Endothelial cell of umbilical vein (primary cell): ENCODE measurements at regions not wholly inside any gene's neighbourhood (a gene's known extent, or its start where the extent isn't known, plus 50 kb on each side); places are given as distances from the start of the nearest gene placed in this dataset.
"Not testable (repeated sequence)": the region's sequence is repeated elsewhere in the genome, so short reads cannot be mapped to it uniquely, and the experiment has no call there.

Source experiments
- BruUV-seq: library from RNA; stranded (reverse); fragments of 400-500 nt; replicated peaks from 2 replicates; lab custom pipeline; 2021; lab: Mats Ljungman, UMichigan
- CTCF ChIA-PET: fragments of 300-600, 350-600 bp; sonication (Branson Sonifier 250); formaldehyde crosslinking; loops from one replicate; lab custom pipeline; 2021; ENCODE audit warnings: antibody characterized with exemption, inconsistent platforms; lab: Charles Lee
- POLR2A ChIA-PET: fragments of 300-600, 350-600 bp; sonication (Branson Sonifier 250); formaldehyde crosslinking; loops from one replicate; lab custom pipeline; 2021; ENCODE audit warnings: antibody characterized with exemption, inconsistent platforms; lab: Charles Lee
- DNase-seq: peaks from one replicate; pipeline ENCODE4 v3.0.0-alpha.2; 2011; ENCODE audit warnings: low read depth, low spot score
- FAIRE-seq: peaks from 2 replicates; lab custom pipeline; 2011; peaks lifted over from hg19 to GRCh38; lab: Jason Lieb, UNC
- H2AFZ ChIP-seq: 2 replicates; pipeline ENCODE4 v1.6.0; 2012; ENCODE audit warnings: low read depth, low read length, control low read depth, inconsistent platforms
- H3K27ac ChIP-seq: 2 replicates; pipeline ENCODE4 v1.5.1; 2011; ENCODE audit warnings: low read depth, mild to moderate bottlenecking, control low read depth, low read length, moderate library complexity; ENCODE audit not compliant: insufficient read depth
- H3K27me3 ChIP-seq, 2 experiments: 2 replicates each; pipeline versions ENCODE4 v1.6.0 to v1.6.1; 2011; ENCODE audit warnings: low read length in 2 of 2, mixed read lengths in 1 of 2; ENCODE audit not compliant: control insufficient read depth in 2 of 2, insufficient read depth in 2 of 2
- H3K36me3 ChIP-seq, 2 experiments: 2 replicates in 1 of 2; 3 replicates in 1 of 2; pipeline ENCODE4 v1.5.1; 2011; ENCODE audit warnings: low read length in 2 of 2, mild to moderate bottlenecking in 1 of 2, moderate library complexity in 1 of 2; ENCODE audit not compliant: control insufficient read depth in 2 of 2, insufficient read depth in 2 of 2; ENCODE audit errors: extremely low read depth in 1 of 2
- H3K4me1 ChIP-seq: 3 replicates; pipeline ENCODE4 v1.5.1; 2011; ENCODE audit warnings: mild to moderate bottlenecking, low read length; ENCODE audit not compliant: control insufficient read depth, insufficient read depth; ENCODE audit errors: extremely low read depth
- H3K4me2 ChIP-seq: 2 replicates; pipeline ENCODE4 v1.6.1; 2011; ENCODE audit warnings: low read length, control low read depth, mixed read lengths; ENCODE audit not compliant: insufficient read depth
- H3K4me3 ChIP-seq, 3 experiments: fragments of 200-600 bp in 1 of 3; sonication (generic), shearing (Covaris generic) in 1 of 3; replicated peaks in 1 of 3; 2 replicates each; pipeline ENCODE4 v1.5.1; 2011 to 2016; ENCODE audit warnings: control low read depth in 3 of 3, low read length in 3 of 3, mild to moderate bottlenecking in 2 of 3, inconsistent platforms in 1 of 3, low read depth in 1 of 3, moderate library complexity in 1 of 3; ENCODE audit not compliant: insufficient read depth in 1 of 3
- H3K79me2 ChIP-seq: 2 replicates; pipeline ENCODE4 v1.6.0; 2012; ENCODE audit warnings: low read length, inconsistent platforms; ENCODE audit not compliant: control insufficient read depth, insufficient read depth
- H3K9ac ChIP-seq: replicated peaks from 2 replicates; pipeline ENCODE3; 2011; ENCODE audit warnings: low read length, control low read depth; ENCODE audit not compliant: insufficient read depth; ENCODE audit errors: extremely low read depth
- H3K9me1 ChIP-seq: replicated peaks from 3 replicates; pipeline ENCODE4 v1.6.0; 2011; ENCODE audit warnings: mild to moderate bottlenecking, low read length; ENCODE audit not compliant: control insufficient read depth, insufficient read depth; ENCODE audit errors: extremely low read depth
- H3K9me3 ChIP-seq: replicated peaks from 2 replicates; pipeline ENCODE4 v1.5.1; 2012; ENCODE audit warnings: low read length, inconsistent platforms; ENCODE audit not compliant: control insufficient read depth, insufficient read depth
- H4K20me1 ChIP-seq: replicated peaks from 2 replicates; pipeline ENCODE3; 2011; ENCODE audit warnings: mild to moderate bottlenecking, low read length; ENCODE audit not compliant: control insufficient read depth, insufficient read depth; ENCODE audit errors: extremely low read depth
- EZH2 ChIP-seq: IDR thresholded peaks from 2 replicates; pipeline ENCODE4 v1.6.1; 2012; ENCODE audit warnings: borderline replicate concordance, low read depth, mild to moderate bottlenecking, moderate library complexity, low read length, inconsistent platforms; ENCODE audit not compliant: severe bottlenecking
- GATA2 ChIP-seq: IDR thresholded peaks from 2 replicates; pipeline ENCODE4 v1.7.0; 2011; ENCODE audit warnings: low read depth, mild to moderate bottlenecking, moderate library complexity, mixed read lengths, low read length; ENCODE audit not compliant: insufficient read length, insufficient read depth
- JUN ChIP-seq: IDR thresholded peaks from 2 replicates; pipeline ENCODE4 v1.6.1; 2011; ENCODE audit warnings: borderline replicate concordance, low read depth; ENCODE audit not compliant: insufficient read length, insufficient read depth
- MYC ChIP-seq: IDR thresholded peaks from one replicate; pipeline ENCODE4 v1.6.1; 2011; ENCODE audit warnings: mild to moderate bottlenecking, low read depth, low read length
- POLR2AphosphoS5 ChIP-seq: IDR thresholded peaks from 2 replicates; pipeline ENCODE4 v1.6.1; 2012; ENCODE audit warnings: low read depth, mild to moderate bottlenecking, control low read depth, low read length, moderate library complexity; ENCODE audit not compliant: insufficient read depth
- dilution Hi-C: fragments of 300-500 bp; cut with MboI; formaldehyde crosslinking; loops from one replicate; pipeline ENCODE4 v1.15.0; 2019; ENCODE audit warnings: low sequenced_read_pairs; ENCODE audit not compliant: extremely low pct_ligation_motif_present
- intact Hi-C: fragments of 100-400 bp; cut with micrococcal nuclease; formaldehyde crosslinking; loops from one replicate; pipeline ENCODE4 v1.10.0; 2022

DNA sequence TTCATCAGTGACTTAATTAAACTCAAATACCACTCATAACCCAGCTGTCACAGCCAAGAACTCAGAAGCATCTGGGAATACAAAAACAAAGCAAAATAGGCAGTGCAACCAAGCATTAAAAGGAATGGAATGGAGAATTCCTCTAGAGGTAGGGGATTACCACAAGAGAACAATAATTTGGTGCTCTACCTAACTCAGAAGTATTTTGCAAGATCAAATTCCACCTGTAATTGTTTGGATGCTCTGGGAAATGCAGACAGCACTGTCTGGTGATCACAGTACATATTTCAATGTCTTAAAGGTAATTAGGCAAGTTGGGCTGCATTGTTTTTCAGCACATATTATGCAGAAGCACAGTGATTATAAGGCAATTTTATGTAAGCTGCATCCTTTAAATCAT is 547.5 kb downstream of the TRAM1L1 start:
- TF ChIP-seq JUN (no peak), EZH2 (no peak), MYC (no peak), POLR2AphosphoS5 (no peak), GATA2 (no peak)
- Histone ChIP-seq H3K36me3 (no peaks in the 10 kb centered on the region), H4K20me1 (no peaks in the 10 kb centered on the region), H3K9me1 (no peaks in the 10 kb centered on the region), H3K27me3 (no peaks in the 10 kb centered on the region), H3K79me2 (no peaks in the 10 kb centered on the region), H3K4me2 (no peak overlapping the region), H3K4me1 (no peaks in the 10 kb centered on the region), H3K4me3 (no peak overlapping the region), H3K9ac (no peak overlapping the region), H3K27ac (no peak overlapping the region), H2AFZ (no peak overlapping the region), H3K9me3 (no peaks in the 10 kb centered on the region)
- FAIRE-seq (no peak), DNase-seq (no peak)
- ChIA-PET CTCF (no interaction called here), POLR2A (no interaction called here)
- intact Hi-C loops (loop anchor here (1.0 kb wide), 1 partner anchor 50 kb away; no protein-coding TSS in a partner anchor), dilution Hi-C loops (no loop called here)
- no TSS peak for BruUV-seq

DNA sequence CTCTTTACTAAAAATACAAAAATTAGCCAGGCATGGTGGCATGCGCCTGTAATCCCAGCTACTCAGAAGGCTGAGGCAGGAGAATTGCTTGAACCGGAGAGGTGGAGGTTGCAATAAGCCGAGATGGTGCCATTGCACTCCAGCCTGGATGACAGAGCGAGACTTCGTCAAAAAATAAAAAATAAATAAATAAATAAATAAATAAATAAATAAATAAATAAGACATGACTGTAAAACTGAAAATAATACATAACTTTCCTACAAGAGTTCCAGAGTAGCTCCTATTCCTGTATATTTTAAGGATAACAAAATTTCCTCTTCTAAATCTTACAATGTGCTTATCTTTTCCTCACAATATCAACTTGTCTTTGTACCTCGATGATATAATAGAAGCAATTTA is 549.4 kb downstream of the TRAM1L1 start:
- not testable (repeated sequence) for H3K27ac ChIP-seq, BruUV-seq
- CTCF ChIA-PET: interaction anchor here (1.3 kb wide), 1 partner anchor 27 kb away, joined by 3 read pairs; no protein-coding TSS in a partner anchor

More for the DNA sequence above, 549.4 kb downstream of the TRAM1L1 start:
- H3K4me2 ChIP-seq, H3K79me2 ChIP-seq, dilution Hi-C loops, H3K9me1 ChIP-seq, H3K9me3 ChIP-seq, H3K9ac ChIP-seq, FAIRE-seq, intact Hi-C loops, H3K36me3 ChIP-seq, H4K20me1 ChIP-seq, H3K4me3 ChIP-seq, H3K27me3 ChIP-seq, H2AFZ ChIP-seq, DNase-seq, POLR2A ChIA-PET: not testable (repeated sequence)
- H3K4me1 ChIP-seq: peaks cover 12% of the 10 kb centered on the region
